Pancreas (tissue), 10 donors: ENCODE measurements at regions not wholly inside any gene's neighbourhood (a gene's known extent, or its start where the extent isn't known, plus 50 kb on each side); places are given as distances from the start of the nearest gene placed in this dataset.
"Not testable (repeated sequence)": the region's sequence is repeated elsewhere in the genome, so short reads cannot be mapped to it uniquely, and the experiment has no call there.

Source experiments
- ATAC-seq, 4 donors: fragments of 200-7000 bp; cut with Tn5 transposase; one replicate each; pipeline versions ENCODE4 v1.8.0 to v1.9.1; 2020; ENCODE audit warnings: mild to moderate bottlenecking in 4 of 4, moderate library complexity in 4 of 4
- DNase-seq, 6 donors: peaks; one replicate each; pipeline ENCODE4 v3.0.0-alpha.2; 2020
- FAIRE-seq: peaks from 2 replicates; lab custom pipeline; 2012; peaks lifted over from hg19 to GRCh38; lab: Jason Lieb, UNC
- H3K27ac ChIP-seq, 4 donors: fragments of 200-600 bp; sonication (generic); 1 replicate in 3 of 4; 2 replicates in 1 of 4; pipeline versions ENCODE4 v1.5.0 to v1.8.0; 2020
- H3K27me3 ChIP-seq, 4 donors: fragments of 200-600 bp; one replicate each; pipeline ENCODE4 v1.8.0; 2021
- H3K36me3 ChIP-seq, 3 donors: fragments of 200-600 bp; sonication (generic) in 1 of 3; one replicate each; pipeline versions ENCODE4 v1.5.0 to v1.8.0; 2020 to 2021
- H3K4me1 ChIP-seq, 3 donors: fragments of 200-600 bp; one replicate each; pipeline ENCODE4 v1.8.0; 2021
- H3K4me3 ChIP-seq, 4 donors: fragments of 200-600 bp; sonication (generic) in 2 of 4; one replicate each; pipeline versions ENCODE4 v1.5.0 to v1.8.0; 2020 to 2021
- H3K9me3 ChIP-seq, 4 donors: fragments of 200-600 bp; one replicate each; pipeline ENCODE4 v1.8.0; 2021
- WGBS, 2 donors: extraction: QIAGEN DNeasy Blood & Tissue Kit; methylation state at CpG; one replicate each; pipeline ENCODE4 v1.1.7; 2013; 5-methylcytosine and 5-hydroxymethylcytosine counted together
- intact Hi-C, 3 donors: fragments of 100-400 bp; cut with DNase I; formaldehyde crosslinking; loops; one replicate each; pipeline versions ENCODE4 v1.11.1 to v1.14.2; 2022
- donor health status: healthy with polysubstance abuse.
- donor health status: DM: no; HTN: no; CAD: no; lungs with moderate emphysema.
- donor health status: DM: no; HTN: no; CAD: no.
- donor health status: control.
- donor health status: control.
- donor health status: Bipolar disorder and iron deficiency.
- donor health status: DM: yes; HTN: yes; CAD: no.
- donor health status: DM: no; HTN: no; CAD: no.
- donor health status: DM: no; HTN: no; CAD: no.
- donor health status: DM: yes; HTN: yes; CAD: no.

DNA sequence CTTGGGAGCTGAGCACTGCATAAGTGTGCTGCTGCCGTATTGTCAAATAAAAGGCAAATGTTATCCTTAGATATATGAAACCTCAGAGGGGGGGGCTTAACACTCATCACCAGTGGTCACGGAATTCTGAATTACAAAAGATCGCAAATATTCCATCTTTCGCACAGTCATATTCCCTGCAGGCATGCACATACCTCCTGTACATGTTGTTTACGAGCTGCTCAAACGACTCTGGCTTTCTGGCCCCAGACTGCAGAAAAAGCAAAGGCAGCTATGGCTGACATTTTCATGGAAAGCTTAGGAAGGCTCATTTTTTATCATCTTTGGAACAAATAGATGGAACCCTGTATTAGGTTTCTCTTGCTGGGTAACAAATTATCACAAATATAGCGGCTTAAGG, 265.5 kb upstream of the NBPF12 start:
- ATAC-seq, H3K4me3 ChIP-seq, FAIRE-seq, H3K27me3 ChIP-seq, DNase-seq, H3K9me3 ChIP-seq, H3K4me1 ChIP-seq, H3K36me3 ChIP-seq, H3K27ac ChIP-seq, intact Hi-C loops: not testable (repeated sequence)
- WGBS, 2 donors: 81 to 90% methylated on average over 4 to 7 of the region's 7 CpGs

- ATAC-seq: peak in 1 of 4 donors; percentile 20
- not testable (repeated sequence) for FAIRE-seq
Observed at GRCh38 chr1:146671588-146671987, 266.5 kb upstream of the NBPF12 start.

DNA sequence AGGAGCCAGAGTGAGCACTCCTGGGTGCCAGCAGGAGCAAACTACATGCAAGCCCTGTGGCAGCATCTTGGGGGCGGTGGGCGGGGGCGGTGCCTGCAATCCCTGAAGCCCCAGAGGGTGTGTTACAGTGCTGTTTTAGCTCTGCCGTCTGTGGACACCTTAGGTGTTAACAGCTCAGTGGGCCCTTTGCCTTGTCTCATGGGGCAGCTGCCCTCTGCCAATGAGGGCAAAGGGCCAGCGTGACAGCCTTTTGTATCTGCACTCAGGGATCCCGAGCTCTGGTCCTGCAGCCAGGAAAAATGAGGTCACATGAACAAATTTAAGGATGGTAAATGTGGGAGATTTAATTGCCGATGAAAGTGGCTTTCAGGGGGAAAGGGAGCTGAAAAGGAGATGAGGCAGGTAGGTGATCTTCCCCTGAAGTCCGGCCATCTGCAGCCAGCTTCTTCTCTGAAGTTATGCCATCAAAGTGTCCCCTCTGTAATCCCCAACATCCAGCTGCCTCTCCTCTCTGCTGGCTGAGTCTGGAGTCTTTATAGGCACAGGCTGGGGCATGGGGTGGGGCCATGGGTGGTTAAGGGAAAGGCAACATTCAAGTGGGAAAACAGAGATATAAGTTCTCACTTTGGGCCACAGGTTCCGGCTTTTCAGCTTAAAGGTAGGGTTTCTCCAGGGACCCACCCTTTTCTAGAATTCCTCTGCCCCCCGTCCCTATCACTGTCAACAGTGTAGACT, 267.1 kb upstream of the NBPF12 start:
- H3K27ac ChIP-seq, H3K4me3 ChIP-seq, H3K36me3 ChIP-seq, H3K27me3 ChIP-seq, intact Hi-C loops, FAIRE-seq, H3K9me3 ChIP-seq, DNase-seq, H3K4me1 ChIP-seq, ATAC-seq: not testable (repeated sequence)
- WGBS, 2 donors: 83 to 87% methylated on average over 6 to 10 of the region's 10 CpGs

More at GRCh38 chr1:146671588-146671987, 266.5 kb upstream of the NBPF12 start:
- H3K4me3 ChIP-seq, H3K27me3 ChIP-seq, DNase-seq, H3K27ac ChIP-seq, H3K36me3 ChIP-seq, H3K9me3 ChIP-seq, H3K4me1 ChIP-seq, intact Hi-C loops: not testable (repeated sequence)
- 63 to 67% methylated on average over 5 to 6 of the region's 6 CpGs for WGBS, 2 donors

DNA sequence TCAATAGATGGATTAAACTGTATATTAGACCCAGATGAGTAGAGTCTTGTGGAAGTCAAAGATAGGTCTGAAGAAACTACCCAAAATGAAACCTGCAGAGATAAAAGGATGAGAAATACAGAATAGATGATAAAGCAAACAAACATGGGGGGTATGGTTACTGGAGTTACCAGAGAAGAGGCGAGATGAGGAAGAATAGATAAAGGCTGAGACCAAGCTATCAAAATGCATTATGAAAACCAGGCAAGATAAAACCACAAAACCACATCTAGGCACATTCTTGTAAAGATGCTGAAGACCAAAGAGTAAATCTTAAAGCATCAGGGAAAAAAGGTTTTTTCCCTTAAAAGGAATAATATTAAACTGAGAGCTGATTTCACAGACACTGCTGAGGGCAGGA, 271.8 kb upstream of the NBPF12 start:
- DNase-seq, intact Hi-C loops, H3K9me3 ChIP-seq, H3K36me3 ChIP-seq, FAIRE-seq, H3K27me3 ChIP-seq, H3K4me3 ChIP-seq, ATAC-seq, H3K4me1 ChIP-seq, H3K27ac ChIP-seq: not testable (repeated sequence)
- WGBS, 2 donors: 76 to 83% methylated on average over 1 of the region's 1 CpG

DNA sequence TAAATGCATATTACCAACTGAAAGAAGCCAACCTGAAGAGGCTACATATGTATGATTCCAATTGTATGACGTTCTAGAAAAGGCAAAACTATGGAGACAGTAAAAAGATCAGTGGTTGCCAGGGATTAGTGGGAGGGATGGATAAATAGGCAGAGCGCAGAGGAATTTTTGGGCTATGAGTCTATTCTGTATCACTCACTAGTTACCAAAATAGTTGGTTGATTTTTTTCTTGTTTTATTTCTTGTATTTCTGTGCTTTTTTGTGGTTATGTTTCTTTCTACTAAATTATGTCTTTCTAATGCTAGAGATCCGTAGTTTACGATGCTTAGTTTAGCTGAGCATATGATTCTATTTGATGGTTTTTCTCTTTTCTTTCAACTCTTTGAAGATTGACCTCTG, 277.9 kb upstream of the NBPF12 start:
- H3K36me3 ChIP-seq, H3K27ac ChIP-seq, H3K9me3 ChIP-seq, ATAC-seq, DNase-seq, H3K27me3 ChIP-seq, intact Hi-C loops, FAIRE-seq, H3K4me1 ChIP-seq, H3K4me3 ChIP-seq: not testable (repeated sequence)
- WGBS, 2 donors: 94 to 95% methylated on average over 3 of the region's 4 CpGs

GRCh38 chr1:146656356-146657060, 281.6 kb upstream of the NBPF12 start:
- H3K27ac ChIP-seq, H3K9me3 ChIP-seq, DNase-seq, H3K36me3 ChIP-seq, ATAC-seq, H3K4me1 ChIP-seq, FAIRE-seq, H3K27me3 ChIP-seq, intact Hi-C loops, H3K4me3 ChIP-seq: not testable (repeated sequence)
- 59 to 65% methylated on average over 3 of the region's 3 CpGs for WGBS, 2 donors

- H3K27ac ChIP-seq, FAIRE-seq, H3K9me3 ChIP-seq, intact Hi-C loops, H3K27me3 ChIP-seq, H3K36me3 ChIP-seq, H3K4me1 ChIP-seq, DNase-seq, H3K4me3 ChIP-seq, ATAC-seq: not testable (repeated sequence)
- WGBS, 2 donors: 75% methylated on average over 4 of the region's 4 CpGs
Observed at GRCh38 chr1:146654763-146655162, 283.4 kb upstream of the NBPF12 start.

DNA sequence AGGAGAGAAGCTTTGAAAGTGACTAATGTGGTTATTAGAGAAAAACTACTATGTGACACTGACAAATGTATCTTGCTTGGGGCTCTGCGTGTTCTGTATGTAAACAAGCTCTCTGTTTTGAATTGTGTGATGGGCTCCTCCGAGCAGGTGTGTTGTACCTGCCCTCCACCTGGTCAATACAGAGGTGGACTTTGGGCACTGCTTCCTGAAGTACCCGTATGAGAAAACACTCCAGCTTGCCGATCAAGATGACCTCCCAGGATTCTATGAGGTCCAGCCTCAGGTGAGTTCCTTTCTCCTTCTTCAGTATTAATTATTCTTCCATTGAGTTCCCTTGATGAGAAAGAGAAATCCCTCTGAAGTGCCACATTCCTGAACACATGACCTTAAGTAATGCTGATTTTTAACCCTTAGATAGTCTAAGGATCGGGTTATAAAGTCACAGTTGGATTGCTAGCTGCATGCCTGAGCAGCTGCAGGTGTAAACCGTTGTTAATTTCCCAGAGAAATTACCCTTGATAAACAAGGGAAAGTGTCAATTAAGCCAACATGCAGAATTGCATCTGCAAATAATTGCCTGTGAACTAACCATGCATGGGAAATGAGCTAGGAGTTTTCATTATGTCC, 292.0 kb upstream of the NBPF12 start:
- FAIRE-seq, H3K9me3 ChIP-seq, H3K27me3 ChIP-seq, H3K4me1 ChIP-seq, H3K4me3 ChIP-seq, intact Hi-C loops, H3K36me3 ChIP-seq, H3K27ac ChIP-seq: not testable (repeated sequence)
- WGBS, 2 donors: 17 to 34% methylated on average over 6 of the region's 6 CpGs
- DNase-seq (peak in 1 of 6 donors; percentile 2), ATAC-seq (peak; percentile 23 to 77 (median 72))

GRCh38 chr1:146641534-146641933, 296.6 kb upstream of the NBPF12 start:
- H3K27me3 ChIP-seq, H3K4me1 ChIP-seq, intact Hi-C loops, FAIRE-seq, H3K27ac ChIP-seq, ATAC-seq, DNase-seq, H3K9me3 ChIP-seq, H3K4me3 ChIP-seq, H3K36me3 ChIP-seq: not testable (repeated sequence)
- 54 to 78% methylated on average over 2 to 3 of the region's 3 CpGs for WGBS, 2 donors

DNA sequence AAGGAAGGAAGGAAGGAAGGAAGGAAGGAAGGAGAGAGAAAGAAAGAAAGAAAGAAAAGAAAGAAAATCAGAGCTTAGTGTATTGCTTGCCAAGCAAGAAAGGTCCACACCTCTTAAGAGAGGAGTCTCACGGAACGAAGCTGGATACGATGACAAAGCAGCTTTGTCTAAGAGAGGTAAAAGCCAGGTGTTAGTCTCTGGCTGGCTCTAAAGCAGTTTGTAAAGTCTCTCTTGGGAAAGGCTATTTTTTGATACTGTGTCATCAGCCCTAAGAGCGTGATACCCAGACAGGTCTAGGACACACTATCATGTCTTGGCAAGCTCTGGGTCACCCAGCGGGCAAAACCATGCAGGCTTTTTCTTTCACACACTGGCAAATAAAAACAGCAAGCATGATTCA, 297.5 kb upstream of the NBPF12 start:
- intact Hi-C loops, H3K4me3 ChIP-seq, H3K36me3 ChIP-seq, H3K27ac ChIP-seq, DNase-seq, ATAC-seq, H3K9me3 ChIP-seq, H3K4me1 ChIP-seq, FAIRE-seq, H3K27me3 ChIP-seq: not testable (repeated sequence)
- WGBS, 2 donors: 87 to 90% methylated on average over 5 of the region's 5 CpGs

GRCh38 chr1:146630302-146630701, 307.8 kb upstream of the NBPF12 start:
- H3K4me3 ChIP-seq, H3K36me3 ChIP-seq, ATAC-seq, H3K4me1 ChIP-seq, H3K27me3 ChIP-seq, H3K9me3 ChIP-seq, FAIRE-seq, DNase-seq, H3K27ac ChIP-seq, intact Hi-C loops: not testable (repeated sequence)
- no CpG with 5 or more reads among the region's 1 CpG for WGBS, 2 donors

DNA sequence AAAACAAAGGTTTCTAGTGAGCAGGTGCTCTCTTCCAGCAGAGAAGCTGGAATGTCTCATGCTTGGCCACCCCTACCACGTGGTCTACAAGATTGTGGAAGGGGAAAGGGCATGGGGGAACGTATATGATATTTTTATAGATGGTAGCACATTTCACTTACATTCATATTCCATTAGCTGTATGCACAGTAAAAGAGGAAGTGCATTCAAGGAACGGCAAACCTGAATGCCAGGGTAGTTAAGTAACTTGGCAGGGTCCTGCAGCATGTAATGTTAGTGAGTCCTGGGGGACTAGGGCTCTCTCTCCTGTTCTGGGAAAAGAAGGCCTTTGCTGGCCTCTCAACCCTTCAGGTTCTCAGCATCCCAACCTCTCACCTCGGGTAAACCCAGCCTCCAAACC, 319.5 kb upstream of the NBPF12 start:
- H3K27ac ChIP-seq, H3K9me3 ChIP-seq, H3K4me3 ChIP-seq, ATAC-seq, H3K36me3 ChIP-seq, DNase-seq, H3K4me1 ChIP-seq, intact Hi-C loops, H3K27me3 ChIP-seq, FAIRE-seq: not testable (repeated sequence)
- WGBS, 2 donors: 85 to 87% methylated on average over 3 of the region's 4 CpGs
